Neural progenitor cell (in vitro differentiated cells): ENCODE measurements at regions not wholly inside any gene's neighbourhood (a gene's known extent, or its start where the extent isn't known, plus 50 kb on each side); places are given as distances from the start of the nearest gene placed in this dataset.

Experiments
- DNase-seq: peaks from one replicate; pipeline ENCODE4 v3.0.0-alpha.2; 2016; ENCODE audit warnings: low spot score
- H2AFZ ChIP-seq: fragments of 200-600 bp; sonication (generic); replicated peaks from 2 replicates; pipeline ENCODE4 v1.6.1; 2016; ENCODE audit warnings: antibody characterized with exemption
- H3F3A ChIP-seq: fragments of 200-600 bp; sonication (generic); 2 replicates; pipeline ENCODE4 v1.6.1; 2016; ENCODE audit warnings: antibody characterized with exemption, low read depth
- H3K27ac ChIP-seq: fragments of 200-600 bp; sonication (generic); 2 replicates; pipeline ENCODE4 v1.5.1; 2016; ENCODE audit warnings: mild to moderate bottlenecking
- H3K27me3 ChIP-seq: fragments of 200-600 bp; sonication (generic); 2 replicates; pipeline ENCODE4 v1.6.1; 2016; ENCODE audit warnings: mild to moderate bottlenecking, moderate library complexity
- H3K36me3 ChIP-seq: fragments of 200-600 bp; sonication (generic); 2 replicates; pipeline ENCODE4 v1.5.1; 2016
- H3K4me1 ChIP-seq: fragments of 200-600 bp; sonication (generic); 2 replicates; pipeline ENCODE4 v1.6.1; 2016; ENCODE audit warnings: mixed run types
- H3K4me2 ChIP-seq: fragments of 200-600 bp; sonication (generic); 2 replicates; pipeline ENCODE4 v1.6.1; 2016
- H3K4me3 ChIP-seq: fragments of 200-600 bp; sonication (generic); 2 replicates; pipeline ENCODE4 v1.5.1; 2016
- H3K79me2 ChIP-seq: fragments of 200-600 bp; sonication (generic); 2 replicates; pipeline ENCODE4 v1.6.1; 2016; ENCODE audit warnings: low read depth
- H3K9ac ChIP-seq: fragments of 200-600 bp; sonication (generic); 2 replicates; pipeline ENCODE4 v1.6.1; 2016
- H3K9me3 ChIP-seq: fragments of 200-600 bp; sonication (generic); 2 replicates; pipeline ENCODE4 v1.5.1; 2016; ENCODE audit warnings: low read depth
- H4K20me1 ChIP-seq: fragments of 200-600 bp; sonication (generic); 2 replicates; pipeline ENCODE4 v1.6.1; 2016; ENCODE audit warnings: low read depth
- H3K27ac Mint-ChIP-seq: 3 replicates; pipeline ENCODE4 v1.8.0; 2021; ENCODE audit warnings: mixed read lengths
- H3K27me3 Mint-ChIP-seq: 2 replicates; pipeline ENCODE4 v1.8.0; 2022; ENCODE audit warnings: low read depth, mild to moderate bottlenecking, inconsistent platforms, moderate library complexity, mixed read lengths; ENCODE audit not compliant: insufficient read depth
- H3K36me3 Mint-ChIP-seq: 3 replicates; pipeline ENCODE4 v1.8.0; 2021; ENCODE audit warnings: mixed read lengths
- H3K4me1 Mint-ChIP-seq: 3 replicates; pipeline ENCODE4 v1.8.0; 2021; ENCODE audit warnings: mixed read lengths
- H3K4me3 Mint-ChIP-seq: 3 replicates; pipeline ENCODE4 v1.8.0; 2021; ENCODE audit warnings: mild to moderate bottlenecking, moderate library complexity, mixed read lengths
- H3K9me3 Mint-ChIP-seq: 3 replicates; pipeline ENCODE4 v1.8.0; 2020; ENCODE audit warnings: mixed read lengths
- EZH2 ChIP-seq: fragments of 200-600 bp; sonication (generic); IDR thresholded peaks from 2 replicates; pipeline ENCODE4 v1.6.1; 2017; ENCODE audit warnings: antibody characterized with exemption, mild to moderate bottlenecking, moderate library complexity
- EZH2phosphoT487 ChIP-seq: fragments of 200-600 bp; sonication (generic); IDR thresholded peaks from 2 replicates; pipeline ENCODE4 v1.6.1; 2017; ENCODE audit warnings: antibody characterized with exemption
- TF ChIP-seq, protein P1 (sequence below): fragments of 200-600 bp; sonication (generic); IDR thresholded peaks from 2 replicates; pipeline ENCODE4 v1.5.1; 2017; ENCODE audit warnings: antibody characterized with exemption, mild to moderate bottlenecking

GRCh38 chr1:37153116-37154100 lies 119.1 kb upstream of the GRIK3 start:
- H3K27me3 ChIP-seq = no peaks in the 10 kb centered on the region
- Mint-ChIP-seq H3K4me3 (no peak overlapping the region), H3K9me3 (no peaks in the 10 kb centered on the region), H3K27ac (no peak overlapping the region), H3K4me1 (peaks cover 9% of the 10 kb centered on the region), H3K27me3 (peaks cover 4% of the 10 kb centered on the region), H3K36me3 (no peaks in the 10 kb centered on the region)
- H2AFZ ChIP-seq = no peak overlapping the region
- no peaks in the 10 kb centered on the region for H3K36me3 ChIP-seq
- H3K9ac ChIP-seq = no peak overlapping the region
- H3K4me2 ChIP-seq = no peak overlapping the region
- no peaks in the 10 kb centered on the region for H3K79me2 ChIP-seq
- no peak for DNase-seq
- H3K9me3 ChIP-seq = no peaks in the 10 kb centered on the region
- no peaks in the 10 kb centered on the region for H4K20me1 ChIP-seq
- H3K27ac ChIP-seq = no peak overlapping the region
- no peak for TF ChIP-seq EZH2
- TF ChIP-seq, protein P1, sequence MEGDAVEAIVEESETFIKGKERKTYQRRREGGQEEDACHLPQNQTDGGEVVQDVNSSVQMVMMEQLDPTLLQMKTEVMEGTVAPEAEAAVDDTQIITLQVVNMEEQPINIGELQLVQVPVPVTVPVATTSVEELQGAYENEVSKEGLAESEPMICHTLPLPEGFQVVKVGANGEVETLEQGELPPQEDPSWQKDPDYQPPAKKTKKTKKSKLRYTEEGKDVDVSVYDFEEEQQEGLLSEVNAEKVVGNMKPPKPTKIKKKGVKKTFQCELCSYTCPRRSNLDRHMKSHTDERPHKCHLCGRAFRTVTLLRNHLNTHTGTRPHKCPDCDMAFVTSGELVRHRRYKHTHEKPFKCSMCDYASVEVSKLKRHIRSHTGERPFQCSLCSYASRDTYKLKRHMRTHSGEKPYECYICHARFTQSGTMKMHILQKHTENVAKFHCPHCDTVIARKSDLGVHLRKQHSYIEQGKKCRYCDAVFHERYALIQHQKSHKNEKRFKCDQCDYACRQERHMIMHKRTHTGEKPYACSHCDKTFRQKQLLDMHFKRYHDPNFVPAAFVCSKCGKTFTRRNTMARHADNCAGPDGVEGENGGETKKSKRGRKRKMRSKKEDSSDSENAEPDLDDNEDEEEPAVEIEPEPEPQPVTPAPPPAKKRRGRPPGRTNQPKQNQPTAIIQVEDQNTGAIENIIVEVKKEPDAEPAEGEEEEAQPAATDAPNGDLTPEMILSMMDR = no peak
- TF ChIP-seq EZH2phosphoT487 = no peak
- no peak overlapping the region for H3K4me3 ChIP-seq
- no peaks in the 10 kb centered on the region for H3K4me1 ChIP-seq
- no peaks in the 10 kb centered on the region for H3F3A ChIP-seq

GRCh38 chr1:37156646-37157045 lies 122.3 kb upstream of the GRIK3 start:
- no peak for DNase-seq
- H3K4me3 Mint-ChIP-seq = no peak overlapping the region
- no peaks in the 10 kb centered on the region for H3K4me1 Mint-ChIP-seq
- H3K27ac Mint-ChIP-seq = no peak overlapping the region
- no peaks in the 10 kb centered on the region for H4K20me1 ChIP-seq
- no peak overlapping the region for H3K4me2 ChIP-seq
- no peaks in the 10 kb centered on the region for H3K27me3 ChIP-seq
- no peak overlapping the region for H2AFZ ChIP-seq
- H3K36me3 Mint-ChIP-seq = no peaks in the 10 kb centered on the region
- no peaks in the 10 kb centered on the region for H3K4me1 ChIP-seq
- H3K36me3 ChIP-seq = no peaks in the 10 kb centered on the region
- no peaks in the 10 kb centered on the region for H3K79me2 ChIP-seq
- H3K27ac ChIP-seq = no peak overlapping the region
- no peaks in the 10 kb centered on the region for H3K9me3 Mint-ChIP-seq
- no peaks in the 10 kb centered on the region for H3F3A ChIP-seq
- no peak overlapping the region for H3K4me3 ChIP-seq
- TF ChIP-seq EZH2 (no peak), EZH2phosphoT487 (no peak)
- TF ChIP-seq, protein P1 = no peak
- no peaks in the 10 kb centered on the region for H3K9me3 ChIP-seq
- peaks cover 5% of the 10 kb centered on the region for H3K27me3 Mint-ChIP-seq
- no peak overlapping the region for H3K9ac ChIP-seq

DNA sequence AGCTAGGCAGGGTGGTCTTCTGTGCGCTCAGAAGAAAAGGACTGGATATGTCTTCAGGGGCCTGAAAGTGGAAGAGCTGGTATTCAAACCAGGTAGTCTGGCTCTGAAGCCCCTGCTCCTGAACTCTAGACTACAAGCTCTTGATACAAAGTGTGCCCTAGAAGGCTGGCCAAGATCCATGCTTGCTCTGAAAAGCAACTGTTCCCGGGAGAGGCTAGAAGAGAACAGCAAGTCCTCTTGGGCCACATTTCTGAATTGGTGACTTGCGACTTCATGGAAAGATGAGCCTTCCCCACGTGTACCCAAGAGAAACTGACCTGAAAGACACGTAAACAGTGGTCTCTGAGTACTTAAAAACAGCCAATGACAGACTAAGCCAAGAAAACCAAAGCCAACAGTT lies 123.3 kb upstream of the GRIK3 start:
- Mint-ChIP-seq H3K27me3 (peaks cover 4% of the 10 kb centered on the region), H3K27ac (no peak overlapping the region), H3K36me3 (no peaks in the 10 kb centered on the region), H3K4me1 (no peaks in the 10 kb centered on the region), H3K9me3 (peaks cover 2% of the 10 kb centered on the region), H3K4me3 (no peak overlapping the region)
- Histone ChIP-seq H3K4me3 (no peak overlapping the region), H3K4me1 (no peaks in the 10 kb centered on the region), H3K27me3 (no peaks in the 10 kb centered on the region), H3K9me3 (peaks cover 6% of the 10 kb centered on the region), H2AFZ (no peak overlapping the region), H3K4me2 (no peak overlapping the region), H4K20me1 (no peaks in the 10 kb centered on the region), H3K27ac (no peak overlapping the region), H3K79me2 (no peaks in the 10 kb centered on the region), H3K9ac (no peak overlapping the region), H3K36me3 (no peaks in the 10 kb centered on the region), H3F3A (no peaks in the 10 kb centered on the region)
- TF ChIP-seq EZH2 = no peak
- no peak for TF ChIP-seq EZH2phosphoT487
- TF ChIP-seq, protein P1 = no peak
- no peak for DNase-seq
